ENCODE measurements at regions not wholly inside any gene's neighbourhood (a gene's known extent, or its start where the extent isn't known, plus 50 kb on each side); places are given as distances from the start of the nearest gene placed in this dataset.

GRCh38 chr5:7053528-7054209 lies 340.4 kb downstream of the TENT4A start:
- no peak for TF ChIP-seq RAD21 (IDR thresholded peaks at IDR 0.05; ENCODE audit: low read depth)
- TF ChIP-seq EP300 (IDR thresholded peaks at IDR 0.05; ENCODE audit: borderline replicate concordance) = no peak
- TF ChIP-seq USF1 (IDR thresholded peaks at IDR 0.05) = no peak
- TF ChIP-seq NFIC (IDR thresholded peaks at IDR 0.05) = no peak
- no peak for TF ChIP-seq EGR1 (IDR thresholded peaks at IDR 0.05)
- no peak for TF ChIP-seq REST (IDR thresholded peaks at IDR 0.05; ENCODE audit: low read depth)
- no peak for TF ChIP-seq YY1 (IDR thresholded peaks at IDR 0.05; ENCODE audit: low read depth)
- TF ChIP-seq CREB1 (IDR thresholded peaks at IDR 0.05; ENCODE audit: low read depth) = no peak
- no peak for TF ChIP-seq TAF1 (IDR thresholded peaks at IDR 0.05; ENCODE audit: low read depth)
- TF ChIP-seq MAX (IDR thresholded peaks at IDR 0.05) = no peak
- TF ChIP-seq TCF12 (IDR thresholded peaks at IDR 0.05; ENCODE audit: low read depth) = no peak
- no peak for TF ChIP-seq CEBPB (IDR thresholded peaks at IDR 0.05)
- TF ChIP-seq ZBTB7A (IDR thresholded peaks at IDR 0.05; ENCODE audit: low read depth) = no peak

All from Ishikawa (cell line).